GM12878 (cell line): ENCODE measurements at regions not wholly inside any gene's neighbourhood (a gene's known extent, or its start where the extent isn't known, plus 50 kb on each side); places are given as distances from the start of the nearest gene placed in this dataset.

Experiments
- CEBPB ChIP-seq, 2 experiments: fragments of 150-350 bp in 1 of 2; IDR thresholded peaks; 2 replicates each; pipeline ENCODE4 v1.6.1; 2012 to 2014; ENCODE audit warnings: low read depth in 2 of 2, low read length in 2 of 2, borderline replicate concordance in 1 of 2, inconsistent platforms in 1 of 2
- ETV6 ChIP-seq, 2 experiments: fragments of 450-650 bp in 1 of 2; IDR thresholded peaks in 1 of 2; conservative IDR thresholded peaks in 1 of 2; 2 replicates each; pipeline ENCODE4 v1.6.1; 2014; ENCODE audit warnings: antibody characterized with exemption in 1 of 2, borderline replicate concordance in 1 of 2, low read depth in 1 of 2, mild to moderate bottlenecking in 1 of 2, moderate library complexity in 1 of 2
- EZH2 ChIP-seq: IDR thresholded peaks from 2 replicates; pipeline ENCODE4 v1.6.1; 2012; ENCODE audit warnings: low read depth, mild to moderate bottlenecking, control low read depth, inconsistent platforms, low read length, borderline replicate concordance; ENCODE audit not compliant: control insufficient read depth
- NRF1 ChIP-seq: conservative IDR thresholded peaks from 2 replicates; pipeline ENCODE4 v1.6.1; 2011; ENCODE audit warnings: mild to moderate bottlenecking, low read depth, low read length, improper control_type of control experiment
- POLR2A ChIP-seq: IDR thresholded peaks from 2 replicates; pipeline ENCODE4 v1.6.1; 2011; ENCODE audit warnings: low read depth, mild to moderate bottlenecking, low read length
- SP1 ChIP-seq: IDR thresholded peaks from one replicate; pipeline ENCODE4 v1.6.1; 2011; ENCODE audit warnings: low read depth, low read length
- TAF1 ChIP-seq: IDR thresholded peaks from 2 replicates; pipeline ENCODE4 v1.6.1; 2011; ENCODE audit warnings: mild to moderate bottlenecking, low read depth, low read length, borderline replicate concordance
- ZNF217 ChIP-seq: fragments of 450-650 bp; IDR thresholded peaks from 2 replicates; pipeline ENCODE4 v1.6.1; 2017; ENCODE audit warnings: antibody characterized with exemption, mild to moderate bottlenecking
- TF ChIP-seq, protein P1 (sequence below): IDR thresholded peaks from 2 replicates; pipeline ENCODE4 v1.6.1; 2012; ENCODE audit warnings: low read depth, low read length, improper control_type of control experiment

- TF ChIP-seq POLR2A, result no peak
- TF ChIP-seq, protein P1, sequence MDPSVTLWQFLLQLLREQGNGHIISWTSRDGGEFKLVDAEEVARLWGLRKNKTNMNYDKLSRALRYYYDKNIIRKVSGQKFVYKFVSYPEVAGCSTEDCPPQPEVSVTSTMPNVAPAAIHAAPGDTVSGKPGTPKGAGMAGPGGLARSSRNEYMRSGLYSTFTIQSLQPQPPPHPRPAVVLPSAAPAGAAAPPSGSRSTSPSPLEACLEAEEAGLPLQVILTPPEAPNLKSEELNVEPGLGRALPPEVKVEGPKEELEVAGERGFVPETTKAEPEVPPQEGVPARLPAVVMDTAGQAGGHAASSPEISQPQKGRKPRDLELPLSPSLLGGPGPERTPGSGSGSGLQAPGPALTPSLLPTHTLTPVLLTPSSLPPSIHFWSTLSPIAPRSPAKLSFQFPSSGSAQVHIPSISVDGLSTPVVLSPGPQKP, result no peak
- no peak for TF ChIP-seq NRF1
- TF ChIP-seq CEBPB (IDR thresholded peaks at IDR 0.05; ENCODE audit: borderline replicate concordance in 1 of 2, low read depth in 2 of 2, low read length in 2 of 2), result no peak
- no peak for TF ChIP-seq TAF1
- no peak for TF ChIP-seq ZNF217
- no peak for TF ChIP-seq SP1
- no peak for TF ChIP-seq EZH2
- TF ChIP-seq ETV6 (conservative IDR thresholded peaks at IDR 0.05 in 1 of 2, IDR thresholded peaks at IDR 0.05 in 1 of 2; ENCODE audit: borderline replicate concordance in 1 of 2, low read depth in 1 of 2), result no peak
Observed at GRCh38 chr4:32917586-32917985, 2197.4 kb downstream of the PCDH7 start.
